AG09319 (cell line): ENCODE measurements at regions not wholly inside any gene's neighbourhood (a gene's known extent, or its start where the extent isn't known, plus 50 kb on each side); places are given as distances from the start of the nearest gene placed in this dataset.

Experiments used
- DNase-seq: peaks from one replicate; pipeline ENCODE4 v3.0.0-alpha.2; 2010; ENCODE audit warnings: low read depth; ENCODE audit errors: extremely low read depth
- CTCF ChIP-seq: IDR thresholded peaks from 2 replicates; pipeline ENCODE4 v1.5.1; 2011; ENCODE audit warnings: low read depth, mild to moderate bottlenecking, inconsistent platforms, low read length, moderate library complexity

DNA sequence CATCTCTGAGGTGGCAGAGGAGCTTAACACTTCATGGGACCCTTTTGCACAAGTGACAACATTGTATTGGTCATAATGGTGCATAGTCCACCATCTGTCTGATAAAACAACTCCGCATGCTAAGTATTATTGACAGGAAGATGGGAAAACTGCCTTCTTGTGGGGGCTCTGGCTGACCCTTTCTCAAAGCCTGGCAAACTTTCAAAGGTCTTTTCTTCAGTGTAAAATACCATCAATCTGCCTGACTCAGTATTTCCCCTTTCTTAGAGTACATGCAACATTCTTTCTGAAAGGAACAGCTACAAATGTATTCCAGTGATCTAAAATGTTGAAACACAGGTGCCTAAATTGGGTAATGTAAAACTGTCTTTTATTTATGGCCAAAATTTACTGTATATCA is 89.1 kb downstream of the NAA11 start:
- TF ChIP-seq CTCF, result no peak
- no peak for DNase-seq

DNA sequence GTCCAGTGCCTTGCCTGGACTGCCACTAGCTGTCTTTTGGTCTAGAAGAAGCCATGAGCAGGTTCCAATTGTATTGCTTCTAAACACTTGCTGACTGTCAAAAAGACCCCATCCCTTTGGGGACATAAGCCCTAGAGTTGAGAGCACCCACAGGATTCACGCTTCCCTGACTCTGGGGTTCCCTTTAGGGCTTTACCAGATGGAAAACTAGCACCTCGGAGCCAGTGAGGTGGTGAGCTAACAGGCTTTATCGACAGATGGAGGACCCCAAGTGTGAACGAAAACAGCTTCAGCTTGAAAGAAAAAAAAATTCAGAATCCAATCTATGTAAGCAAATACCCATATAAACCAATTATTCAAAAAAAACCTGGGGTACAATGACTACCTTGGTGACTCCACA is 90.8 kb downstream of the NAA11 start:
- DNase-seq, result no peak
- TF ChIP-seq CTCF, result no peak

- no peak for DNase-seq
- TF ChIP-seq CTCF, result no peak
Observed at GRCh38 chr4:79233820-79234219, 92.0 kb downstream of the NAA11 start.

GRCh38 chr4:79232540-79232939 is 93.3 kb downstream of the NAA11 start:
- TF ChIP-seq CTCF, result no peak
- DNase-seq, result no peak

- DNase-seq, result no peak
Observed at GRCh38 chr4:79227860-79228259, 98.0 kb downstream of the NAA11 start.

GRCh38 chr4:79225360-79225759 is 100.5 kb downstream of the NAA11 start:
- TF ChIP-seq CTCF, result no peak
- DNase-seq, result no peak

More at GRCh38 chr4:79227860-79228259, 98.0 kb downstream of the NAA11 start:
- no peak for TF ChIP-seq CTCF

DNA sequence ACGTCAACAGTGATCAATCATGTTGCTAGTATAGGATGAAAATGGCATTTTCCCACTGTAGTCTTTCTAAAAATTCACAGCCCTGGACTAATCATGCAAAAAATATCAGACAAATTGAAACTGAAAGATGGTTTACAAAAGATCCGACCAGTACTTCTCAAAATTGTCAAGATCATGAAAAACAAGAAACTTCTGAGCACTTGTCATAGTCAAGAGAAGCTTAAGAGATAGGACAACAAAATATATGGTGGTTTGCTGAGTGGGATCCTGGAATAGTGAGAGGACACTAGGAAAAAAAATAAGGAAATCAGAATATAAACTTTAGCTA is 101.1 kb downstream of the NAA11 start:
- no peak for TF ChIP-seq CTCF
- DNase-seq, result no peak
